GM12878 (cell line): ENCODE measurements at regions not wholly inside any gene's neighbourhood (a gene's known extent, or its start where the extent isn't known, plus 50 kb on each side); places are given as distances from the start of the nearest gene placed in this dataset.

ENCODE experiments used
- ATAC-seq: fragments of 200-7000 bp; cut with Tn5 transposase; 3 replicates; pipeline ENCODE4 v1.9.1; 2020; ENCODE audit warnings: mild to moderate bottlenecking, moderate library complexity
- BruUV-seq: library from RNA; stranded (reverse); fragments of 400-500 nt; replicated peaks from 2 replicates; lab custom pipeline; 2021; lab: Mats Ljungman, UMichigan
- CTCF ChIA-PET: fragments of 300-600 bp; sonication (Branson Sonifier 250); formaldehyde crosslinking; extraction: SDS; loops from one replicate; lab custom pipeline; 2021; ENCODE audit warnings: inconsistent platforms; lab: Yijun Ruan, JAX
- POLR2A ChIA-PET: fragments of 350-600 bp; formaldehyde crosslinking; extraction: SDS; loops from one replicate; lab custom pipeline; 2021; ENCODE audit warnings: inconsistent platforms; lab: Charles Lee
- RAD21 ChIA-PET: fragments of 300-600 bp; sonication (Branson Sonifier 250); formaldehyde crosslinking; loops from one replicate; lab custom pipeline; 2023; ENCODE audit warnings: antibody characterized with exemption; ENCODE audit not compliant: unreplicated experiment; lab: Charles Lee
- SMC1A ChIA-PET: fragments of 300-600 bp; sonication (Branson Sonifier 250); formaldehyde crosslinking; loops from one replicate; lab custom pipeline; 2023; ENCODE audit not compliant: unreplicated experiment, uncharacterized antibody; lab: Charles Lee
- DNase-seq: peaks from one replicate; pipeline ENCODE4 v3.0.0-alpha.2; 2011; ENCODE audit warnings: low read depth, low spot score
- FAIRE-seq: peaks from 3 replicates; lab custom pipeline; 2011; peaks lifted over from hg19 to GRCh38; lab: Jason Lieb, UNC
- H2AFZ ChIP-seq: 2 replicates; pipeline ENCODE4 v1.6.0; 2011; ENCODE audit warnings: low read depth, low read length, control low read depth; ENCODE audit not compliant: control insufficient read depth
- H3K27ac ChIP-seq: 2 replicates; pipeline ENCODE4 v1.5.1; 2011; ENCODE audit warnings: control low read depth; ENCODE audit not compliant: control insufficient read depth, insufficient read depth
- H3K27me3 ChIP-seq, 2 experiments: replicated peaks in 1 of 2; 2 replicates each; pipeline versions ENCODE4 v1.6.0 to v1.6.1; 2011; ENCODE audit warnings: low read length in 1 of 2; ENCODE audit not compliant: control insufficient read depth in 2 of 2, insufficient read depth in 2 of 2
- H3K36me3 ChIP-seq, 2 experiments: 2 replicates each; pipeline ENCODE4 v1.5.1; 2011; ENCODE audit warnings: low read length in 1 of 2; ENCODE audit not compliant: control insufficient read depth in 2 of 2, insufficient read depth in 2 of 2
- H3K4me1 ChIP-seq: 2 replicates; pipeline ENCODE4 v1.6.1; 2011; ENCODE audit warnings: mild to moderate bottlenecking, low read length, moderate library complexity, mixed read lengths; ENCODE audit not compliant: control insufficient read depth, insufficient read depth
- H3K4me2 ChIP-seq: 2 replicates; pipeline ENCODE4 v1.6.0; 2011; ENCODE audit warnings: control low read depth; ENCODE audit not compliant: control insufficient read depth, insufficient read depth
- H3K4me3 ChIP-seq: fragments of 200-600 bp; sonication (generic); 2 replicates; pipeline ENCODE4 v1.5.1; 2016
- H3K79me2 ChIP-seq: 2 replicates; pipeline ENCODE4 v1.6.0; 2011; ENCODE audit warnings: low read length; ENCODE audit not compliant: control insufficient read depth, insufficient read depth
- H3K9ac ChIP-seq: 2 replicates; pipeline ENCODE4 v1.8.0; 2011; ENCODE audit warnings: low read length, control low read depth, mixed read lengths; ENCODE audit not compliant: control insufficient read depth, insufficient read depth
- H3K9me3 ChIP-seq: replicated peaks from 3 replicates; pipeline ENCODE4 v1.5.1; 2011; ENCODE audit warnings: mild to moderate bottlenecking, low read length; ENCODE audit not compliant: control insufficient read depth, insufficient read depth
- H4K20me1 ChIP-seq: 2 replicates; pipeline ENCODE4 v1.6.0; 2011; ENCODE audit not compliant: control insufficient read depth, insufficient read depth
- CTCF ChIP-seq, 3 experiments: IDR thresholded peaks in 2 of 3; conservative IDR thresholded peaks in 1 of 3; 2 replicates each; pipeline ENCODE4 v1.5.1; 2011; ENCODE audit warnings: low read depth in 3 of 3, low read length in 3 of 3, mild to moderate bottlenecking in 3 of 3, control low read depth in 2 of 3, moderate library complexity in 2 of 3, inconsistent platforms in 1 of 3, mixed read lengths in 1 of 3; ENCODE audit not compliant: control insufficient read depth in 2 of 3, insufficient read depth in 1 of 3; ENCODE audit errors: extremely low read depth in 1 of 3
- IKZF1 ChIP-seq: fragments of 450-650 bp; conservative IDR thresholded peaks from 2 replicates; pipeline ENCODE4 v1.6.1; 2017; ENCODE audit warnings: antibody characterized with exemption, mild to moderate bottlenecking
- JUNB ChIP-seq: IDR thresholded peaks from 2 replicates; pipeline ENCODE4 v1.6.1; 2016; ENCODE audit warnings: antibody characterized with exemption, mild to moderate bottlenecking
- MEF2B ChIP-seq: fragments of 450-650 bp; IDR thresholded peaks from 2 replicates; pipeline ENCODE4 v1.6.1; 2018; ENCODE audit warnings: mild to moderate bottlenecking, moderate library complexity; ENCODE audit not compliant: partially characterized antibody, poor library complexity, severe bottlenecking
- NFYB ChIP-seq: IDR thresholded peaks from 2 replicates; pipeline ENCODE4 v1.6.1; 2011; ENCODE audit warnings: low read depth, mild to moderate bottlenecking, low read length, improper control_type of control experiment, moderate library complexity; ENCODE audit not compliant: insufficient read depth
- NR2F1 ChIP-seq: fragments of 450-650 bp; conservative IDR thresholded peaks from 2 replicates; pipeline ENCODE4 v1.6.1; 2017; ENCODE audit warnings: mild to moderate bottlenecking
- PAX8 ChIP-seq: fragments of 450-650 bp; IDR thresholded peaks from 2 replicates; pipeline ENCODE4 v1.6.1; 2017; ENCODE audit warnings: mild to moderate bottlenecking, moderate library complexity
- RAD21 ChIP-seq: IDR thresholded peaks from 2 replicates; pipeline ENCODE4 v1.6.1; 2011; ENCODE audit warnings: mild to moderate bottlenecking, low read depth, low read length, moderate library complexity; ENCODE audit not compliant: insufficient read depth
- RCOR1 ChIP-seq: conservative IDR thresholded peaks from 2 replicates; pipeline ENCODE4 v1.6.1; 2012; ENCODE audit warnings: low read depth, low read length, improper control_type of control experiment
- STAT3 ChIP-seq: IDR thresholded peaks from 2 replicates; pipeline ENCODE4 v1.6.1; 2011; ENCODE audit warnings: low read depth, low read length, improper control_type of control experiment
- ZNF24 ChIP-seq: fragments of 450-650 bp; IDR thresholded peaks from 2 replicates; pipeline ENCODE4 v1.6.1; 2017; ENCODE audit warnings: antibody characterized with exemption, mild to moderate bottlenecking
- ZNF274 ChIP-seq: IDR thresholded peaks from one replicate; pipeline ENCODE4 v1.8.0; 2011; ENCODE audit not compliant: insufficient read length, insufficient read depth
- WGBS: methylation state at CpG from one replicate; pipeline ENCODE4 v1.1.6; 2016; ENCODE audit warnings: low lambda C conversion rate; ENCODE audit not compliant: insufficient replicate concordance, insufficient coverage; ENCODE audit errors: missing lambda C conversion rate; 5-methylcytosine and 5-hydroxymethylcytosine counted together
- in situ Hi-C: fragments of 300-500 bp; cut with MboI; formaldehyde crosslinking; loops from 9 replicates; pipeline ENCODE4 v1.14.3; 2018; ENCODE audit warnings: mixed read lengths
- intact Hi-C: fragments of 100-400 bp; cut with micrococcal nuclease; formaldehyde crosslinking; loops from one replicate; pipeline ENCODE4 v1.14.2; 2022; ENCODE audit not compliant: unreplicated experiment
- TF ChIP-seq, protein P1 (sequence below): fragments of 450-650 bp; conservative IDR thresholded peaks from 2 replicates; pipeline ENCODE4 v1.6.1; 2017; ENCODE audit warnings: mild to moderate bottlenecking, moderate library complexity

- Histone ChIP-seq H3K79me2 (no peaks in the 10 kb centered on the region), H3K9me3 (no peaks in the 10 kb centered on the region; the same call in 2 of the 3 replicates), H3K9ac (no peak overlapping the region), H3K4me1 (no peaks in the 10 kb centered on the region), H3K27me3 (no peaks in the 10 kb centered on the region), H2AFZ (no peak overlapping the region), H3K4me3 (no peak overlapping the region), H3K36me3 (no peaks in the 10 kb centered on the region), H4K20me1 (no peaks in the 10 kb centered on the region), H3K4me2 (no peak overlapping the region), H3K27ac (no peak overlapping the region)
- in situ Hi-C loops (no loop called here), intact Hi-C loops (no loop called here)
- CTCF ChIA-PET = interaction anchor here (0.8 kb wide), 1 partner anchor 132 kb away, joined by 3 read pairs; no protein-coding TSS in a partner anchor
- TF ChIP-seq STAT3 = no peak
- peak in 2 of 3 experiments; percentile 27; a peak in 2 of 6 replicates for TF ChIP-seq CTCF (IDR thresholded peaks at IDR 0.05 in 2 of 3, conservative IDR thresholded peaks at IDR 0.05 in 1 of 3; ENCODE audit: control insufficient read depth in 2 of 3, extremely low read depth in 1 of 3, insufficient read depth in 1 of 3, low read depth in 3 of 3, low read length in 3 of 3)
- TF ChIP-seq NFYB = no peak
- TF ChIP-seq ZNF274 = no peak
- TF ChIP-seq PAX8 = no peak
- TF ChIP-seq ZNF24 = no peak
- TF ChIP-seq JUNB = no peak
- no peak for TF ChIP-seq IKZF1
- no peak for TF ChIP-seq RCOR1
- no peak for TF ChIP-seq MEF2B
- TF ChIP-seq, protein P1, sequence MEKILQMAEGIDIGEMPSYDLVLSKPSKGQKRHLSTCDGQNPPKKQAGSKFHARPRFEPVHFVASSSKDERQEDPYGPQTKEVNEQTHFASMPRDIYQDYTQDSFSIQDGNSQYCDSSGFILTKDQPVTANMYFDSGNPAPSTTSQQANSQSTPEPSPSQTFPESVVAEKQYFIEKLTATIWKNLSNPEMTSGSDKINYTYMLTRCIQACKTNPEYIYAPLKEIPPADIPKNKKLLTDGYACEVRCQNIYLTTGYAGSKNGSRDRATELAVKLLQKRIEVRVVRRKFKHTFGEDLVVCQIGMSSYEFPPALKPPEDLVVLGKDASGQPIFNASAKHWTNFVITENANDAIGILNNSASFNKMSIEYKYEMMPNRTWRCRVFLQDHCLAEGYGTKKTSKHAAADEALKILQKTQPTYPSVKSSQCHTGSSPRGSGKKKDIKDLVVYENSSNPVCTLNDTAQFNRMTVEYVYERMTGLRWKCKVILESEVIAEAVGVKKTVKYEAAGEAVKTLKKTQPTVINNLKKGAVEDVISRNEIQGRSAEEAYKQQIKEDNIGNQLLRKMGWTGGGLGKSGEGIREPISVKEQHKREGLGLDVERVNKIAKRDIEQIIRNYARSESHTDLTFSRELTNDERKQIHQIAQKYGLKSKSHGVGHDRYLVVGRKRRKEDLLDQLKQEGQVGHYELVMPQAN = no peak
- TF ChIP-seq RAD21 = peak; percentile 61
- peak; percentile 40; the same call in 1 of the 2 replicates for TF ChIP-seq NR2F1
- ATAC-seq (no peak), DNase-seq (no peak), FAIRE-seq (no peak)
- 47% methylated on average over 9 of the region's 9 CpGs for WGBS
- BruUV-seq = no TSS peak
- SMC1A ChIA-PET = no interaction called here
- RAD21 ChIA-PET = no interaction called here
- POLR2A ChIA-PET = no interaction called here
Measured at GRCh38 chrX:47723689-47724088, 64.7 kb upstream of the UXT start.
